ENCODE measurements at regions not wholly inside any gene's neighbourhood (a gene's known extent, or its start where the extent isn't known, plus 50 kb on each side); places are given as distances from the start of the nearest gene placed in this dataset.

DNA sequence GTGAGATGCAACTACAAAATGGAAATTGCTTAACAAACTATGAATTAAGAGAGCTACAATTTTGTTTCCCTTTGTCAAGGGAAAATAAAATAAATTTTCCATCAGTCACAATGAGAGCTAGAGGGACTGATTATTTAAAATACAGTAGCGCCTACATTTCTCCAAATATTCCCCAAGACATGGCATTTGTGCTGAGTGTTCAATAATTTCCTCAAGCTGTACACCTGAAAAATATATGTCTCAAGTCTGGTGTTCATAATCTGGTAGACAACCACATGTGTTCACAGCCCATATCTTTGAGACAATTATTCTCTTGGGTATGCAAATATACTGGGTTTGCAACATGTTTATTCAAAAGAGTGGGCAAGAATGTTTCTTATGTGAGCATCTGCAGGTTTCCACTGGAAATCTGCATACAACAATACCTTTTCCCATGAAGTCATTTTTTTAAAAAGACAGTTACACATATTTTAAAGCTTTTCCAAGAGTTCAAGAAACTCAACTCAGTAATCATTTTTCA, 240.1 kb upstream of the VRK2 start:
- no peak for DNase-seq

DNA sequence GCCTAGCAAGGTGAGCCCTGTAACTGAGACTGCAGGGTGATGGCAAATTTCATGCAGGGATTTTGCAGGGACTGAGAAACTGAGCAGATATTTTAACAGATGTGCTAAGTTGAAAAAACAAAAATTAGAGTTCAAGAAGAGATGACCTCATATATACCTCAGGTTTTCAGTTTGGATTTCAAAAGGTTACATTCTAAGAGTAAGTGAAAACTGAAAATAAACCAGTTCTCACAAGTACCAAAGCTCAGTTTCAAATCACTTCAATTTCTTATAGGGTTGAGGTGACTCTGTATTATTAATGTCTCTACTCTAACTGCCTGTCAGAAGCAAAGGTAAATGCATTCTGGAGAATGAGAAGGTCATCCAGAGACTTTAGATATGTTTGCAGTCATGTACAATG, 237.4 kb upstream of the VRK2 start:
- no peak for DNase-seq

DNA sequence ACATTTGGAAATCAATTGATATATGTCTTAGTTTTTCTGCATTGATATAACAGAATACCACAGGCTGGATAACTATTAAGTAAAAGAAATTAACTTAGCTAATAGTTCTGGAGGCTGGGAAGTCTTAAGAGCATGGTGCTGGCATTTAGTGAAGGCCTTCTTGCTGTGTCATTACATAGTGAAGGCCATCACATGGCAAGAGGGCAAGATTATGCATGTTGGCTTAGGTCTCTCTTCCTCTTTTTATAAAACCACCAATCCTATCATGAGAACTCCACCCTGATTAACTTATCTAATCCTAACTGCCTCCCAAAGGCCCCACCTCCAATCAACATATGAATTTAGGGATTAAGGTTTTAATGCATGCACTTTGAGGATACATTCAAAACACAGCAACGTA, 225.5 kb upstream of the VRK2 start:
- DNase-seq: no peak

GRCh38 chr2:57828221-57828620, 218.4 kb upstream of the VRK2 start:
- no peak for DNase-seq

GRCh38 chr2:57834666-57835065, 211.9 kb upstream of the VRK2 start:
- no peak for DNase-seq

DNA sequence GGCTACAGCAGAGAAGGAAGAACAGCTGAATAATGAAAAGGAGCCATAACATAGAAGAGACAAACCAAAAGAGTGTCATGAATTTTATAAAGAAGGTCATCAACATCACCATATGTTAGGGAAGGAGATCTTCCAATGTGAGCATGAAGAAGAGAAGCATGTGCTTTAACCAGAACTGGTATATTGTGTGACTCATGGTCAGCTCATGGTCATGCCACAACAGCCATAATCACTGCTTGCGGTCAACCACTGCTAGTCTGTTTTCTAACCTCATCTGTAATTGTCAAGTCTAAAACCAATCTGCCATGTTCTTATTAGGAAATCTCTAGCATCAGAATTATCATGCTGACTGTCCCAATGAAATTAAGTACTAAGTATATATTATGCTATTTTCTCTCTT, 204.1 kb upstream of the VRK2 start:
- no peak for DNase-seq

- DNase-seq: no peak
Observed at GRCh38 chr2:57843158-57843557, 203.4 kb upstream of the VRK2 start.

GRCh38 chr2:57848723-57849122, 197.9 kb upstream of the VRK2 start:
- no peak for DNase-seq

GRCh38 chr2:57849843-57850242, 196.8 kb upstream of the VRK2 start:
- DNase-seq: no peak

DNA sequence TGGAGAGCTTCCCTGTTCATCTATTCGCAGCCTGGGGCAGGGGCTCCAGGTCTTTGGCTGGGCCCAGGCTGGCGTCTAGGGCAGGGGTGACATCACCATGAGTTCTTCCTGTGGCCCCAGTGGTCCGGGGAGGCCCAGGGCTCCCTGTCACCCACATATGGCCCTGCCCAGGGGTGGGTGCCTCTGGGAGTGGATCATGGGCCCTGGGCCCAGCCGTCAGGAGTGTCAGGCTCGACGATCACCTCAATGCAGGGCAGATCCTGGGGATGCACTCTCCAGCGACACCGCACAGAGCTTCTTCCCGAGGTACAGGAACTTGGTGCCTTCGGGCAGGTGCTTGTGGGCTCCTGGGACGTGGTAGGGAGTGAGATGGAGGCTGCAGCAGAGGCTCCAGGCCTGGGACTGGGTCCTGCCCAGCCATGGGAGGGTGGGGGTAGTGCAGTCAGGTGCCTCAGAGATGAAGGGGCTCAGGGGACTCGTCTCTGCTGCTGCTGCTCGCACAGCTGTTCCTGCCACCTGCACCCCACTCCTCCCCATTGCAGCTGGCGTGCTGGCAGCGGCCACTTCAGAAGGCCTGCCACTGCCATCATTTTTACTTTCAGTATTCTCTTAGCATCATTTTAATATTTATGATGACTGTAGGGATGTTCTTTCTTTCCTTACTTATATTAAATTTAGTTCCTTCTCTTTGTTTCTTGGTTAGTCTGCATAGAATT, 196.0 kb upstream of the VRK2 start:
- no peak for DNase-seq

DNA sequence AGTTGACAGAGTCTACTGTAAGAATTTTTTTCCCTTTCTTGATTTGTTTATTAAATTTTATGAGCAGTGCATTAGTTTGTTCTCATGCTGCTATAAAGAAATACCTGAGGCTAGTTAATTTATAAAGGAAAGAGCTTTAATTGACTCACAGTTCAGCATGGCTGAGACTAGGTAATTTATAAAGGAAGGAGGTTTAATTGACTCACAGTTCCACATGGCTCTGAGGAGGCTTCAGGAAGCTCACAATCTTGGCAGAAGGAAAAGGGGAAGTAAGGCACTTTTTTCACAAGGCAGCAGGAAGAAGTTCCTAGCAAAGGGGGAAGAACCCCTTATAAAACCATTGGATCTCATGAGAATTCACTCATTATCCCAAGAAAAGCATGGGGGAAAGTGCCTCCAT, 191.4 kb upstream of the VRK2 start:
- DNase-seq: no peak

DNA sequence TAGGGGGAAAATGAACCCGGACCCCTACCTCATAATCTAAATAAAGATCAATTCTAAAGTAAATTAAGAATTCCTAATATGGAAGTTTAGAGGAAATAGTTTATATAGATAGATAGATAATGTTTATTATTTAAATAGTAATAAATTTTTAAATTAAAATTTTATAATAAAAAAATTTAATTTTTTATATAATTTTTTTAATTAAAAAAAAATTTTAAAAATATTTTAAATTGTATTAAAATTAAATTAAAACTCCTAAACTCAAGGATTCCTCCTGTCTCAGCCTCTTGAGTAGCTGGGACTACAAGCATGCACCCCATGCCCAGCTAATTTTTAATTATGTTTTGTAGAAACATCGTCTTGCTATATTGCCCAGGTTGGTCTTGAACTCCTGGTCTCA, 186.9 kb upstream of the VRK2 start:
- no peak for DNase-seq

DNA sequence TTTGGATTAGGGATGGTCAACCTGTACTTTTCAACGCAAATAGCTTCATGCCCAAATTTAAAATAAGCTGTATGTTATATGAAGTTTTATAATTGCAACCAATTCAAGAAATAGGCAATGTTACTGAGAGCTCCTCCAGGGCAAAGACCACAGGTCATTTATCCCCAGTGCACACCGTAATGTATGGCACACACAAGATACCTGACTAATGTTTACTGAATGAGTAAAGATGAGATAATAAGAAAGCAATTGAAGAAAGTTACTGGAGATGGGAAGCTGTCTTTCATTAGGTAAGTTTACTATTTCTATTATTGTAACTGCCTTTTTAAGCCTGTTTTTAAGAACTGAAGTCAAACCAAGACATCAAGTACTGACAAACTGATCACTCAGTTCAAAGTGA, 184.5 kb upstream of the VRK2 start:
- no peak for DNase-seq

DNA sequence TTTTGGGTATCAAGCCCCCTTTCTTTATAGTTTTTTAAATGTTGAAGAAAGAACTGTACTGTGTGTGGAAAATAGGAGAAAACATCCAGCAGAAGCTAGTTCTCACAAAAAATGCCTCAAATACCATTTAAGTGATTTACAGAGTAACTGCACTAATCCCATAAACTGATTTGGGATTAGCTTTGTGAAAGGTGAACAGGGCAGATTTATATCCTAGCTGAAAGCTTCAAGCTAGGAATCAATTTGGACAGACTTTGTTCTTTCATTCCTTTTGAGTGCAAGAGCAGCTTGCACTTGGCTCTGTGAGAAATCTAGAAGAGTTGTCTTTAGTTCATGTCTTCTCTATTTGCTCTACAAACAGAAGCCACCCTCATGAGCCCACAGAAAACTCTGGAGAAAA, 183.9 kb upstream of the VRK2 start:
- no peak for DNase-seq

DNA sequence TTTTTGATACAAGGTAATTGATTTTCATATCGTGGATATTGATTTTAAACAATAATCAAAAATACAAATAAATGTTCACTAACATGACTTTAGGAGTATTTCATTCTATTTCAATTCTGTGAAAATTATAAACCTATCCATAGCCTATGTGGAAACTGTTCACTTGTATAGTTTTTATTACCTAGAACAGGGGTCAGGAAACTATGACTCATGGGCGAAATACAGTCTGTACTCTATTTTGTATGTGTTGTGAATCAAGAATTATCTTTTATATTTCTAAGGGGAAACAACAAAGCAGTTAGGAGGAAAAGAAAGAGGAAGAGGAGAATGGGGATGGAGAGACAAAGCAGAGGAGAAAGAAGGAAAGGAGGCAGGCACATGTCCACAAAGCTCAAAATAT, 181.7 kb upstream of the VRK2 start:
- no peak for DNase-seq

DNA sequence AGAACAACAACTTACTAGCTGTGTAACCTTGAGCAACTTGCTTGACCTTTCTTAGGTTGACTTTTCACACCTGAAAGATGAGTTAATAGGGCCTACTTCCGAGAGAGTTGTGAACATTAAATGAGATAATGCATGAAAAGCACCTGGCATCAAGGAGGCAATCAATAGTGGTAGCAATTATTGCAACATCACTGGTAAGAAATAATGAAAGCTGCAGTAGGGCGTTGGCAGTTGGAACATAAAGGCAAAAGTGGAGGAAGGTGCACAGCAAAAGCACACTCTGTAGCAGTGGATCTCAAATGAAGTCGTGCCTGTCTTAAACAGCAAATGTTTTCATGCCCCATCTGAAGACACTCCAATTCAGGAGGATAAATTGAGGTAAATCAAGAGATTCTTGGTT, 178.9 kb upstream of the VRK2 start:
- no peak for DNase-seq

DNA sequence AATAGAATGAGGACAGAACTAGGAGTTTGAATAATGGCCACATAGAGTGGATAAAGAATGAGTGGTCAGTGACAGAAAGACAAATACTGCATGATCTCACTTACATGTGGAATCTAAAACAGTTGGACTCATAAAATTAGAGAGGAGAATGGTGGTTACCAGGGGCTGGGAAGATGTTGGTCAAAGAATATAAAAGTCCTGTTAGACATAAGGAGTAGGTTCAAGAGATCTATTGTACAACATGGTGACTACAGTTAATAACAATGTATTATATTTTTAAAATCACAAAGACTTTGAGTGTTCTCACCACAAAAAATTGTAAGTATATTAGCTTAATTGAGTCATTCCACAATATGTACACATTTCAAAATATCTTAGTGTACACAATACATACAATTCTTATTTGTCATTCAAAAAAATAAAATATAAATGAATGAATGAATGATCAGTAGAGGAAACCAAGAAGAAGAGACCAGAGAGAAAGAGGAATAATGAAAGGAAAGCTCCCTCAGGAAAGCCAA, 177.9 kb upstream of the VRK2 start:
- DNase-seq: no peak

GRCh38 chr2:57869758-57870344, 176.8 kb upstream of the VRK2 start:
- no peak for DNase-seq

DNA sequence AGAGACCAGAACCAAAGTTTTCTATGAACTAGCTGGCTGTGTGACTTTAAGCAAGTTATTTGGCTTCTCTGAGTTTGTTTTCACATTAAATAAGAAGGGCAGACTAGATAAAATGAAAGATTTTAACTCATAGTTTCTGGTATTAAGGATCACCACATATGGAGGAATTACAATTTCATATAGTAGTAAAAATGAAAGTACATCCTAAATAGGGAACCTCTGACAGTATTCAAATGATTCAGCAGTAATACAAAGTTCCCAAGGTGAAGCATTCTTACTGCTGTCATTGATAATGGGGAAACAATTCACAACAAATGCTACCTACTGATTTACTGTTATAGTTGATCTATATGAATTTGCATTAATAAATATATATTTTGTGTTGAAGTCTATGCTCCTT, 170.3 kb upstream of the VRK2 start:
- no peak for DNase-seq

DNA sequence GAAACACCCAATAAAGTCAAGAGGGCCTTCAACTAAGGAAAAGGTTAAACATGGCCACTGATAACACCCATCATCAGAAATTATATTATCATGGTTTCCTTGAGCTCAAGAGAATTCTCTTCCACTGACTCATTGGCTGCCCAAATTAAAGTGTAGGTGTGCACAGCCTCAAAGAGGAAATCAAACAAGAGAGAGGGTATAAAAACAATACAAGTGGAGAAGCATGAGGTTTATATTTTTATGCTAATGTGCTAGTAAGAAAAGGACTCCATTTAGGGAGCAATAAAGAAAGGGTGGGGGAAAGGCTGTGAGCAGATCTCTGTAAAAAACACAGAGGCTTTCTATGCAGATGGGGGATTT, 168.8 kb upstream of the VRK2 start:
- no peak for DNase-seq

- DNase-seq: peak in 1 of 3 donors; percentile 25
Observed at GRCh38 chr2:57878171-57878865, 168.3 kb upstream of the VRK2 start.

GRCh38 chr2:57878866-57879210, 167.8 kb upstream of the VRK2 start:
- no peak for DNase-seq

GRCh38 chr2:57880446-57880845, 166.2 kb upstream of the VRK2 start:
- no peak for DNase-seq

All from muscle of back (tissue), 3 donors.